NB4 (cell line): ENCODE measurements at regions not wholly inside any gene's neighbourhood (a gene's known extent, or its start where the extent isn't known, plus 50 kb on each side); places are given as distances from the start of the nearest gene placed in this dataset.

Experiments used
- DNase-seq: peaks from one replicate; pipeline ENCODE4 v3.0.0; 2010; ENCODE audit warnings: low read depth
- H3K4me3 ChIP-seq: one replicate; pipeline ENCODE4 v1.5.1; 2011; ENCODE audit warnings: mild to moderate bottlenecking, low read depth, low read length, moderate library complexity
- CTCF ChIP-seq: IDR thresholded peaks from one replicate; pipeline ENCODE4 v1.5.1; 2012; ENCODE audit warnings: low read depth, low read length
- MAX ChIP-seq: IDR thresholded peaks from 2 replicates; pipeline ENCODE4 v1.6.1; 2011; ENCODE audit warnings: low read depth, low read length
- MYC ChIP-seq: IDR thresholded peaks from 2 replicates; pipeline ENCODE4 v1.6.1; 2011; ENCODE audit warnings: low read depth, low read length
- POLR2A ChIP-seq: IDR thresholded peaks from 2 replicates; pipeline ENCODE4 v1.6.1; 2011; ENCODE audit warnings: mild to moderate bottlenecking; ENCODE audit not compliant: insufficient read length; ENCODE audit errors: extremely low read depth

GRCh38 chr3:164371681-164372080 lies 706.6 kb downstream of the SI start:
- H3K4me3 ChIP-seq: no peak overlapping the region
- no peak for TF ChIP-seq MYC
- TF ChIP-seq CTCF: no peak
- no peak for TF ChIP-seq POLR2A
- no peak for TF ChIP-seq MAX
- no peak for DNase-seq

GRCh38 chr3:164370970-164371369 lies 707.3 kb downstream of the SI start:
- DNase-seq: no peak
- no peak overlapping the region for H3K4me3 ChIP-seq
- TF ChIP-seq CTCF (no peak), MYC (no peak), MAX (no peak), POLR2A (no peak)

- no peak for TF ChIP-seq CTCF
- TF ChIP-seq MYC: no peak
- TF ChIP-seq POLR2A: no peak
- TF ChIP-seq MAX: no peak
- no peak for DNase-seq
These were observed 713.1 kb downstream of the SI start for GRCh38 chr3:164365242-164365641.

GRCh38 chr3:164364111-164364510 lies 714.2 kb downstream of the SI start:
- DNase-seq: no peak
- no peak overlapping the region for H3K4me3 ChIP-seq
- TF ChIP-seq POLR2A: no peak
- TF ChIP-seq MYC: no peak
- no peak for TF ChIP-seq CTCF
- no peak for TF ChIP-seq MAX

More at GRCh38 chr3:164365242-164365641, 713.1 kb downstream of the SI start:
- no peak overlapping the region for H3K4me3 ChIP-seq

- DNase-seq: no peak
- TF ChIP-seq CTCF: no peak
- TF ChIP-seq POLR2A: no peak
- no peak for TF ChIP-seq MAX
- no peak for TF ChIP-seq MYC
- no peak overlapping the region for H3K4me3 ChIP-seq
These were observed 717.4 kb downstream of the SI start for GRCh38 chr3:164360738-164361406.
